ENCODE measurements at regions not wholly inside any gene's neighbourhood (a gene's known extent, or its start where the extent isn't known, plus 50 kb on each side); places are given as distances from the start of the nearest gene placed in this dataset.
"Not testable (repeated sequence)": the region's sequence is repeated elsewhere in the genome, so short reads cannot be mapped to it uniquely, and the experiment has no call there.

DNA sequence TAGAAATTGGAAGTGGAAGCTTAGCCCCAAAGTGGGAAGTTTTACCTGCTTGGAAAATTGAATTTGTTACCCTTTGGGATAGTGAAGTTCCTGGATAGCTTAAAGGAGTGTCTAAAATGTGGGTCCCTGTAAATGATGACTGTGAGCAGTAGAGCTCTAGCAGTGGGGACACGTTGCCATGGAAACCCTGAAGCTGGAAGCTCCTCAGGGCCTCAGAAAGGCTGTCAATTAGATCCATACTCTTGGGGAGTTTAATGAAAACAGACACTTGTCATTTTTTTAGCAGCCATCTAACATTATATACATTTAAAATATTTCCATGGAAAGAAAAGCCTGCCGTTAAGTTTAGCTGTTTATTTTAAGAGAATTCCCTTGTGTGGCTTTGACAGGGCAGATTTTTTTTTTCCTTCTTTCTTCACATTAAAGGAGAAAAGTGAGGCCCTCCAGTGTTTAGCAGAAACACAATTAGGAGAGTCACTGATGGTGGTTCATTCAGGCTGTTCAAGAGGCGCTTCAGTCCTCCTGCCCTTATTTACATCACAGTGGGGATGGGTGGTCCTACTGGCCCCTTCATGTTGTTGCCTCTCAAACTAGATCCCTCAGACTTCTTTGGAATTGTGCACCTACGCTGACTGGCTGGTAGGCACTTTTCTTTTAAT is 518.4 kb downstream of the CCSER2 start:
- no peak for DNase-seq

DNA sequence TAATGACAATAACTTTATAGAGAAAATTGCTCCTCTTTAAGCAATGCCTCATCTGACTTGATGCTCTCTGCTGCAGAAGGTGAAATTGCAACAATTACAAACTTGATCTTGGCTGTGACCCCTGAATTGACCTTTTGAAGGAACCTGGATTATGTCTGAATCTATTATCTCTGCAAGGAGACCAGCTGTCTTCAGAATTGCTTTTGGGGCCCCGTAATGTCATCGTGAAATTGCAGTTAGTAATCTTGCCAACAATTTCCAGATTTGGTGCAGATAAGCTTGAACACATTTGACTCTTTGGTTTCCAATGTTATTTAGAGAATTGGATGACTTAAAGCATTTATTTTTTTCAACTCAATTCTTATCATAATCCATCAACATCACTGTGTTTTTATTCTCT is 520.6 kb downstream of the CCSER2 start:
- no peak for DNase-seq

DNA sequence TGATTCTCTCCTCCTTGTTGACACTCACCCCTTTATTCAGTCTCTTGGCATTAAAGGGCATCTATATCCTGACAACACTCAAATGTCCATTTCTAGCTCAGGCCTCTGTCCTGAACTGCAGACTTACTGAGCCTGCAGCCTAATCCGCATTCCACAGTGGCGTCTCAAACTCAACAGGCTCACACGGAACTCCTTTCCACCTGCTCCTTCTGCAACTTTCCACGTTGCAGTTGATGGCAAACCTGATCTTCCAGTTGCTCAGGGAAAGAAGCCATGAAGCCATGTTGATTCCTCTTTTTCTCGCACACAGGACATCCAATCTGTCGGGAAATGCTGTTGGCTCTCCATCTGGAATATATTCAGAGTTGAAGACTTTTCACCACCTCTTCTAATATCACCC is 522.4 kb downstream of the CCSER2 start:
- DNase-seq = no peak

DNA sequence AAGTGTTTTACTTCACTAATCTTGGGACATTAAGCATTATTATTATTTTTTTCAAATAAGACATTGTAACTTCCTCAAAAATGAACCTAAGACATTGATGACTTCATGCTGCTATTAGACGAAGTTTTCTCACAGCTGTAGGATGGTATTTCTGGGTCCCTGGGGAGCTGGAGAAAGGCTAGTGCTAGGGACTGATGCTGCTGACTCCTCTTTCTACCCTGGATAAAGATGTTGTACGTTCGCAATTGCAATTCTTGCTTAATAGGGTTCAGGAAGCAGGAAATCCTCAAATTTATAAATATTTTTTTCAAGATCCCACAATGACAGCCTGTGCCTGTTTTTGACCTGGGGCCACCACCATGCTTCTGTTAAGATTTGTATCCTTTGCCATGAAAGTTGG is 526.0 kb downstream of the CCSER2 start:
- no peak for DNase-seq

DNA sequence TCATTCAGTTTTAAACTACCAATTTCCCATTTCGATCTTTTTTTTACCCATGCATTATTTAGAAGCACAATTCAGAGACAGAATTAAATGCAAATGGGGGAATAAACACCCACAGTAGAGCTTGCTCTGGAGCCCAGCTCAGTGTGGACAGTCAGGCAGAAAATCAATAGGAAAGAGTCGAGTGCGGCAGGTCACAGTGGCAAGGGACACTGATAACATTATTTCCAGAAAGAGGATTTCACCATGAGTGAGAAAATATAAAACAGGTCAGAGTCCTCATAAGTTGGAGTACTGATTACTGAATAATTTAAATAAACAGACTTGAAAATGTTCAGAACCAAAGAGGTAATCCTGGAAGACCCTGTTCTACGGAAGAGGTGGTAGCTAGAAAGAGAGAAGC is 532.5 kb downstream of the CCSER2 start:
- DNase-seq = no peak

DNA sequence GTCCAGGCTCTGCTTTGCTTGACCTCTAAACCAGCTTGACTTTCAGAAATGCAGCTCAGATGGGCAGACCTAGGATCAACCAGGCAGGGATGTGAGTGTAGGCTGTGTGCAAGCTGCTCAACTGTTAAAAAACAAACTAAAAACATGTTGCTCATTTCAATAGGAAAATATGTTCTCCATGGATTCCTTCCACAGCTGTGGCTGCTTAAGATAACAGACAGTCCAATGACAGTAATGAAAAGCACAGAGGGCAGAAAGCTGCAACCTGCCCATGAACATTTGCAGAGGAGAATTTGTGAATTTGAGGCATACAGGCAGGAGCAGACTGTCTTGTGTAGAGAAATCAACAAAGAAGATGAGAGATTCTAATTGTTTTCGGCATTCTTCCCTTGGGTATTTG is 534.2 kb downstream of the CCSER2 start:
- no peak for DNase-seq

DNA sequence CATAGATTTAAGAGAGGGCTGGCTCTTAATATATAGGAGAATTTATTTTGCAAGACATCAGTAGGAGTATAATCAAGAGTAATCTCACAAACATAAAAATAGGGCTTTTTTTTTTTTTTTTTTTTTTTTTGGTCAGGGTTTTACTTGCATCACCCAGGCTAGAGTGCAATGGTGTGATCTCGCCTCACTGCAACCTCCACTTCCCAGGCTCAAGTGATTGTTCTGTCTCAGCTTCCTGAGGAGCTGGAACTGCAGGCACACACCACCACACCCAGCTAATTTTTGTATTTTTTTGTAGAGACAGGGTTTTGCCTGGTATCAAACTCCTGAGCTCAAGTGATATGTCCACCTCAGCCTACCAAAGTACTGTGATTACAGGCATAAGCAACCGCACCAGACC is 535.3 kb downstream of the CCSER2 start:
- DNase-seq = no peak

DNA sequence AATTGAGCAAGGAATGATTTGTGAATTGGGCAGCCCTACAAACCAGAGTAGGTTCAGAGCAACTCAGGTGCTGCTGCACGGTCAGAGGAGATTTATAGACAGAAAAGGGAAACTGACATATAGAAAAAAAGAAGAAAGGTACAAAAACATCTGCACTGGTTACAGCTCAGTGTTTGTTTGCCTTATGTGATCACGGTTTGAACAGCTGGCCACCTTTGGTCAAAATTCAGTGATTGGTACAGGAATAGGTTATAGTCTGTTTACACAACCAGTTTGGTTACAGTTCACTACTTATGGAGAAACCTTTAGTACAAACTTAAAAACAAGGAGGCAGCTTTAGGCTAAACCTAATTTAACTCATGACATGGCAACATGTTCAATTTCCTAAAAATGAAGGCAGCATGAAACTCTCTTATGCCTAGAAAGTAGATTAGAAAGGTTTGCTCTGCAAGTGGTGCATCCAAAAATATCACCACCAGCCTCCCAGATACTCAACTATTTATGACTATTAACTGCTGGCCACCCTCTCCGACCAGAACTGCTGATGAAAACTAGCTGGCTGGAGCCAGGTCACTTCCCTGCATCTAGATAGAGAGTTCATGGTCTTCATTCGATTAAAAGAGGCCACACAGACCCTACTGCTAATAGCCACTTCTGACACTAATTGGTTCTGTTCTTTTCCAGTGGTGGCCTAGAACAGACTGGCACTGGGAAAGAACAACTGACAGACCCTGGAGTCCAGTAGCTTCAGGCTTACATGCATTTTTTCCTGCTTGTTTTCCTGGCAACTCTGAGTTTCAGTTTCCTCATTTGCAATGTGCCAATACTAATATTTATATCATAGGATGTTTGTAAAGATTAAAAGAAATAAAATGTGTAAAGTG is 548.0 kb downstream of the CCSER2 start:
- no peak for DNase-seq

DNA sequence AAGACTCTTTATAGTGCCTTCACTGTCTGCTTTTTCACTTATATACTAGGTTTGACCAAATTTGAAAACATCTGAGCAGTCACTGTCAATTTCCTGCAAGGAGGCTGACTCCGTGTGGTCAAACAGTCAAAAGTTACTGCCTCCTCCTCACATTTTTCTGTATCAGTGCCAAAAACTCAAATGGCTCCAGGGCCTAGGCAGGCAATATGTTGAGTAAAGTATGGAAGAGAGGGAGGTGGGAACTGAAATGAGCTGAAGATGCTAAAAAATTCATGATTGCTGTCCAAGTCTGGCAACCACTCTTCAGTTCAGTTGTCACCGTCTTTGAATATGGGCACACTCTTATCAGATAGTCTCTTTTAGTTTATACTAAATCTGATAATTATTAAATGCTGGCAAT is 551.6 kb downstream of the CCSER2 start:
- DNase-seq = no peak

DNA sequence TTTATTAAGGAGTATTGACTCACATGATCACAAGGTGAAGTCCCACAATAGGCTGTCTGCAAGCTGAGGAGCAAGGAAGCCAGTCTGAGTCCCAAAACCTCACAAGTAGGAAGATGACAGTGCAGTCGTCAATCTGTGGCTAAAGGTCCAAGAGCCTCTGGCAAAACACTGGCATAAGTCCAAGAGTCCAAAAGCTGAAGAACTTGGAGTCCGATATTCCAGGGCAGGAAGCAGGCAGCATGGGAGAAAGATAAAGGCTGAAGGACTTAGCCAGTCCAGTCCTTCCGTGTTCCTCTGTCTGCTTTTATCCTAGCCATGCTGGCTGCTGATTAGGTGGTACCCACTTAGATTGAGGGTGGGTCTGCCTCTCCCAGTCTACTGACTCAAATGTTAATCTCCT is 553.3 kb downstream of the CCSER2 start:
- not testable (repeated sequence) for DNase-seq

DNA sequence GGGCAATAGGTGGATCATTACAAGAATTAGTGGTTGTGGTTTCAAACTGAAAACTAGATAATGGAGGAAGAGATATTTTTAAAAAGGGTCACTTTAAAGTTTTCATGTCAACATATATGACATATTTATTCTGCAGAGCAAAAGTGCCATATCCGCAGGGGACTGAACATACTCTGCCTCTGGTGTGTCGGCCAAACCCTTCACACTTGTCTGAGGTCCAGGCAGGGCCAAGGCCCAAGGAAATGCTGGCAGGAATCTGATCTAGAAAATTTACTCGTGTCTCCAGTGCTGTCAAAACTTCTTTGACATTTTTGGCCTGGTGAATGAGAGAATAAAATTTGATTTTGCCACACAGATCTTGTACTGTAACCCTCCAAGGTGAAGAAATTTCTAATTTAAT is 562.3 kb downstream of the CCSER2 start:
- no peak for DNase-seq

DNA sequence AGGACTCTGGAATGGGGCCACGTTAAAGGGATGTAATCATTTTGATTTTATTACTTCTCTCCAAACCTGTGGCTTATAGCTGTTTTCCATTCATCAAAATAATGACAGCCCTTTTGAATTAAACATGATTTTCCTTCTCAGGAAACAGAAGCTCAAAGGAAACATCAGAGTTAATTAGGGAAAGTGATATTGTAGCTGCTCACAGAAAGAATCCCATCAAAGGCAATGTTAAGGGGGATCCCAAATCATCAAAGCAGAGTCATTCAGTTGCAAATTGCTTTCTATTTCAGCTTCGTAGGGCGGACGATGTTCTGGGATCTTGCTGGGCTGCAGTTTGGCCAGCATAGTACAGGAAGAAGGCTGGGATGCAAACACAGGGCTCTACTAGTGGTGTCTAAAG is 563.2 kb downstream of the CCSER2 start:
- DNase-seq = no peak

DNA sequence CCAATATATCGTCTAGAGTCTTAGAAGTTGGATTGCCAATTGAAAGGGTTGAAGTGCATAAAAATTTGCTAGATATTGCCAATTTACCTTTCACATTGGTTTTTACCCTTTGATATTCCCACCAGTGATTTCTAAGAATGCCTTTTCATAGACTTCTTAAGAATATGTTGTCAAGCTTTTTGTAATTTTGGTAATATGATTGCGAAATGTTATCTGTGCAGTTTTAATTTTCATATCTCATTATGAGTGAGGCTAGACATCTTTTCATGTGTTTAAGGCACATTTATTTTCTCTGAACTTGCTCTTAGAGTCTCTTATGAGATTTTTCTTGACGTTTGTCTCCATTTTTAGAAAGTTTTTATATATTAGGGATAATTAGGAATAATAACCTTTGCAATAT is 567.2 kb downstream of the CCSER2 start:
- DNase-seq = no peak

DNA sequence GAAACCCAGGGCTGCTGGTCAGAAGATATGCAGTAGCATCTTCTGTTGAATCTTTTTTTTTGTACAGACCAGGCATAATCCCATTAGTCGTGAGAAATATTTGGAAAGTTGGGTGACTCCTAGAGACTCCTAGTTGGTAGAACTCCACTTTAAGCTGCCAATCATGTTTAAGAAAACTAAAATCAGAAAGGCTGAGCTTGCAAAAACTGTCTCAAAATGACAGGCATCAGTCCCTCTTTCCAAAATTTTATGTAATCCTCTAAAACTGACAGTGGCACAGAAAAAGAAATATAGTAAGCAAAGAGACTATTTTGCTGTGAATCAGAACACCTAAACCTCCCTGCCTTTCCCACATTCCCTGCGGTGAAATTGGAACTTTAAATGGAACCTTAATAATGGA is 568.5 kb downstream of the CCSER2 start:
- DNase-seq = no peak

DNA sequence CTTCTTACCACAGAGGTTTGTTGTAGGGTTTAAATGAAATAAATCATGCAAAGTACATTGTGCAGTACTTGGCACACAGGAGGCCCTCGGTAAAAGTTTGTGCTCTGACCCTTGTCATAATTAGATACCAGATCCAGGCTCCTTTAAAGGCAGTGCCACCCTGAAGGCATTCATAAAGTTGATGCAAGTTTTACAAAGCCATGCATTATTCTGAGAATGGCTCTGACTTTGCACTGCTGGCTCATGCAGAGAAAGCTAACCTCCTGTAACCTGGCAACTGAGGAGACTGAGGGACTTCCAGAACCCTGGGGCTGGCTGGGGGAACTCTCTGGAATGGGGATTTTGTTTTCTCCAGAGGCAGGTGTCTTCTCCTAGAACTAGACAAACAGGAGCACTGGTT is 570.9 kb downstream of the CCSER2 start:
- no peak for DNase-seq

DNA sequence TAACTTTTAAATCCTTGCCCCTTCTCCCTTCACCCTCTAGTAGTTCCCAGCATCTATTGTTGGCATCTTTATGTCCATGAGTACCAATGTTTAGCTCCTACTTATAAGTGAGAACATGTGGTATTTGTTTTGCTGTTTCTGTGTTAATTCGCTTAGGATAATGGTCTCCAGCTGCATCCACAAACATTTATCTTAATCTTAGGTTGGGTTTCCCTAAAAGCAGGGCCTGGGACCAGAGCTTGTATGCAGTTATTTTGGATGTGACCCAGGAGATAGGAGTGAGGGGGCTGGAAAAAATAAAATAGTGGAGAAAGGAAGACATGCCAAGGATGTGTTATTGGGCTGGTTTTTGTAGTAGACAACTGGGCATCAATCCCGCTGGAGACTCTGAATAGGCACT is 571.8 kb downstream of the CCSER2 start:
- no peak for DNase-seq

DNA sequence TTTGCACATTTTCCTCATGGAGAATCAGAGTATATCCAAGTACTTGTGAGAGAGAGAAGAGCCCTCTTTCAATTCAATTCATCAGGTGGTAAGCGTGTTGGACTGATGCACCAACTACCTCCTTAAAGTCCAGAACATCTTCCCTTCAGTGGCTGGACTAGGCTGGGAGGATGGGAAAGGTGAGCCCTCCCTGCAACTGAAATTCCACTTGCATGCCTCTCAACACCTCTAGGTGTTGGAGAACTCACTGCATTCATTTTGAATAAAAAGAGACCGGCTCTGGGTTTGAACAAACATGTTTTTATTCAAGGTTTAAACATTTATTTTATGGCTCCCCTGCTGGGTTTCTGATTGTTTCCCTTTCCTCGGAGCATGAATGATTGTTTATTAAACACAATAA is 573.5 kb downstream of the CCSER2 start:
- no peak for DNase-seq

DNA sequence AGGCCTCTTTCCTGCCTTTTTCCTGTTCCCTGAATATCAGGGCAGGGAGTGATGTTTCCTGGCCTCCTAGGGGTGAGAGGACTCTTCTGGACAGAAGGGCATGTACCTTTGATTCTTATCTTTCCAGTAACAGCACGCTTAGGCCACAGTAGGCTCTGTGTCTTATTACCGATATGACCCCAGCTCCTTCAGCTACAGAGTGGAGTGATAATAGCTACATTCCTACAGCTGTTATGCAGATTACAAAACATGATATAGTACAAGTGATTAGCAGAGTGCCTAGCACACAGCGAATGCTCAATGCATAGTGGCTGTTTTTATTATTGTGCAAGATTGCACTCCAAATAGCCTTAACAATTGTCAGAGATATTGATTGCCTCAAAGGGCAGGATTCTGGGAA is 574.2 kb downstream of the CCSER2 start:
- DNase-seq = no peak

DNA sequence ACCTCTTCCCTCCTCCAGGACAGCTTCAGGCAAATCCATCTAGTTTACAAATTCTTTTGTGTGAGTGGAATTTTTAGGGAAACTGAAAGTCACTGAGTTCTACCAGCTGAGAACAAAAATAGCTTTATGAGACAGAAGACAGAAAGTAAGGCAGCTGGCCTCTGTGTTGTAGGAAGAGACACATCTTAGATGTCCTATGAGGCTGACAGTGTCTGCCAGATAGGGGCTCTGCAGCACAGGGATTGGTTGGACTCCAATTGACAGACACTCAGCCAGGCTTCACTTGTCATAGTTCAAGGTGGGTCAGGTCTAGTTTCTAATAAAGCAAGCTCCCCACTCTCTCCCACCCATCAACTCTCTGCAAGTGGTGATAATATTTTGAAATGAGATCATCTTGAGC is 574.9 kb downstream of the CCSER2 start:
- DNase-seq = no peak

DNA sequence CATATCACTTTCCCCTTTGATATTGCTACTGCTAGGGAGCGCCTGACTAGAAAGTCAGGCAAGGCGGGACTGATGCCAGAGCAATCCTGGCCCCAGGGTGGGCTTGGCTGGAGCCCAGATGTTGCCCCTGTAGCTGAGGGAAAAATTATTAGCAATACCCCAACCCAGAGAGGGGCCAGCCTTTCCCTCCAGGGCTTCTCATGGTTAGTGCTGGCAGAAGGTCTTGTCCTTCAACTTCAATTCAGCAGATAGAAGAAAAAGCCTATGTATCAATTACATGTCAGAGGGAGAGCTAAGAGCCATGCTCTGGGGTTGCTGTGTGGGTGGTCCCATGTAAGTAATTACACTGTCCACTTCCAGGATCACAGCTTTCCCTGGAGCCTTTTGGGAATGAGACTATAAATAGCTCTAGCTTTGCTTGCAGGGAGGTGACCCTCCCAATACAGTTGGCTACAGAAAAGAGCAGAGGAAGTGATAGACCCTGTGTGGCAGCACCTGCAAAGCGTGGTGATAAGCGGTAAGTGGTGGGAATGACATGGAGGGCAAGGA is 579.1 kb downstream of the CCSER2 start:
- DNase-seq = no peak

DNA sequence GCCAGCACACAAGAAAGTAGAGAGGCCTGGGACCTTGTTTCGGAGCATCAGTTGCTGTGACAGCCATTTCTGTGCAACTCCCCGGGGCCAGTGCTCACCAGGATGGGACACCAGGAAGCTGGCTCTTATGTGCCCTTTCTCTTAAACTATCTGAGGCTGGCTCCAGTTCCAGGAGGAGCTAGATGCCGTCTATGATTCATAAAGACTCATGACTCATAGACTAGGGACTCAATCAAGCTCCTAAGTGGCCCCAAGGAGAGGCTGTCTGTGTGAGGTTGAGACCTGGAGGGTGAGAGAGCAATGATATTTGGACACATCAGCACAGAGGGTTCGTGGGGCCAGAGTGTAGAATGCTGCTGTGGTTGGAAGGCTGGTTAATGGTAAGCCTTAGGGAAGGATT is 580.1 kb downstream of the CCSER2 start:
- no peak for DNase-seq

DNA sequence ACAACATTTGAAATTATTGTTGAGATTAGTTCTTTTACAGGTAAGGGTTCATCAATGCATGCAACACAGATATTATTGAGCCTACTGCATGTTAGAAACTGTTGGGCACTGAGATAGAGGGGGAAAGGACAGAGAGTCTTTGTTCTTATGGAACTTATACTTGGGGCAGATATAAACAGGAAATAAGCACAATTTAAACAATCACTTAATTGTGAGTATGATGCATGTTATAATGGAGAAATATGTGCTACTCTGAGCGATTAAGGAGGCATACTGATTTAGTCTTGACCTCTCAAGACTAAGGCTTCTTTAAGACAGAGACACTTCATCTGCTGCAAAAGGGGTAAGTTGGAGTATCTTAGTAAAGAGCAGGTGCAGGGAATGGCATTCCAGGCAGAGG is 593.3 kb downstream of the CCSER2 start:
- DNase-seq = no peak

DNA sequence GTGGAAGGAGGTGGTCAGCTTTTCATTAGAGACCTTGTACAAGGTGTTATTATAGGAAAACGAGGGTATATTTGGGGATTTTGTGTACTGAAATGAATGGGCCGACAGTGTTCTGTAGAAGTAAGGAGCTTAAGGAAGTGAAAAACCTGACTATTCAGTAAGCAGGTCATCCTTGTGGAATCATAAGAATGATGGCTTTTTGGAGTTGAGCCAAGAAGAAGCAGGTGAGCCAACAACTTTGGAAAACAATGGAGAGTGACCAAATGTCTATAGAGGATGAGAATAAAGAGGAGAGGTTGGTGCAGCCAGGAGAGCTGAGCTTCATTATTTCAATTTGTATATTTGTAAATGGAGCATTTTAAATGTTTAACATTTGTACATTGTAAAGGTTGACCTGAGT is 595.7 kb downstream of the CCSER2 start:
- DNase-seq = no peak
